KMS-11 (cell line): ENCODE measurements at regions not wholly inside any gene's neighbourhood (a gene's known extent, or its start where the extent isn't known, plus 50 kb on each side); places are given as distances from the start of the nearest gene placed in this dataset.

Experiments
- H2AFZ ChIP-seq: fragments of 200-600 bp; sonication (generic); 2 replicates; pipeline ENCODE4 v1.6.1; 2016; ENCODE audit warnings: antibody characterized with exemption, mixed run types, low read depth
- H3K27ac ChIP-seq: fragments of 200-600 bp; sonication (generic); 2 replicates; pipeline ENCODE4 v1.6.1; 2016; ENCODE audit warnings: mild to moderate bottlenecking, mixed run types
- H3K27me3 ChIP-seq: fragments of 200-600 bp; sonication (generic); 2 replicates; pipeline ENCODE4 v1.6.1; 2017; ENCODE audit warnings: mild to moderate bottlenecking, low read depth, mixed run types, moderate library complexity; ENCODE audit not compliant: insufficient read depth
- H3K36me3 ChIP-seq: fragments of 200-600 bp; sonication (generic); 2 replicates; pipeline ENCODE4 v1.6.1; 2017; ENCODE audit warnings: mild to moderate bottlenecking, mixed run types; ENCODE audit not compliant: insufficient read depth
- H3K4me1 ChIP-seq: fragments of 200-600 bp; sonication (generic); 2 replicates; pipeline ENCODE4 v1.6.1; 2016; ENCODE audit warnings: mild to moderate bottlenecking, low read depth, mixed run types; ENCODE audit not compliant: poor library complexity, severe bottlenecking
- H3K4me2 ChIP-seq: fragments of 200-600 bp; sonication (generic); 2 replicates; pipeline ENCODE4 v1.7.0; 2016; ENCODE audit warnings: mild to moderate bottlenecking, mixed run types
- H3K4me3 ChIP-seq: fragments of 200-600 bp; sonication (generic); IDR thresholded peaks from 2 replicates; pipeline ENCODE4 v1.6.1; 2017; ENCODE audit warnings: low read depth, low read length, mixed read lengths; ENCODE audit not compliant: insufficient read depth
- H3K79me2 ChIP-seq: fragments of 200-600 bp; sonication (generic); 2 replicates; pipeline ENCODE4 v1.6.1; 2016; ENCODE audit warnings: low read depth, mixed run types; ENCODE audit not compliant: insufficient read depth
- H3K9ac ChIP-seq: fragments of 200-600 bp; sonication (generic); 2 replicates; pipeline ENCODE4 v1.6.1; 2016; ENCODE audit warnings: mild to moderate bottlenecking, mixed run types
- H4K20me1 ChIP-seq: fragments of 200-600 bp; sonication (generic); 2 replicates; pipeline ENCODE4 v1.6.1; 2016; ENCODE audit warnings: mild to moderate bottlenecking, mixed run types; ENCODE audit not compliant: insufficient read depth
- TF ChIP-seq, protein P1 (sequence below): fragments of 200-600 bp; sonication (generic); conservative IDR thresholded peaks from 2 replicates; pipeline ENCODE4 v1.6.1; 2017; ENCODE audit warnings: low read depth, mild to moderate bottlenecking, antibody characterized with exemption, low read length, moderate library complexity, mixed read lengths

DNA sequence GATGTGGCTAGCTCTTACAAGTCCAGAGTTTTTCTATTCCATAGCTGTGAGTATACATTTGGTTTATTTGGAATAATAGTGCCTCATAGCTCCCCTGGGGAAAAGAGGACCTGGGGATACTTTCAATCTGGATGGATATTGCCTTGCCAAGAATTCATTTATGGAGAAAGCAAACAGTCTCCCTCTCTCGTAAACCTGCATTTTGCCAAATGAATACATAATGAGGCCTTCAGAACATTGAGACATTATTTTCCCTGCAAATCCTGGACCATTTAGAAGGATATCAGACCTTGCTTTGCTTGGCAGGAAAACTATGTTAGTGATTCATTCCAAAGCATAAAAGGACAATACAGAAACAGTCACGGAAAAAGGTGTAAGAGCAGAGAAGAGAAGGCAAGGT lies 569.6 kb upstream of the BRINP1 start:
- H3K9ac ChIP-seq, result no peak overlapping the region
- no peak overlapping the region for H3K4me2 ChIP-seq
- no peaks in the 10 kb centered on the region for H3K4me1 ChIP-seq
- H2AFZ ChIP-seq, result no peak overlapping the region
- no peaks in the 10 kb centered on the region for H3K36me3 ChIP-seq
- H3K27ac ChIP-seq, result no peak overlapping the region
- H3K4me3 ChIP-seq, result no peak overlapping the region
- no peaks in the 10 kb centered on the region for H4K20me1 ChIP-seq
- no peaks in the 10 kb centered on the region for H3K79me2 ChIP-seq
- TF ChIP-seq, protein P1, sequence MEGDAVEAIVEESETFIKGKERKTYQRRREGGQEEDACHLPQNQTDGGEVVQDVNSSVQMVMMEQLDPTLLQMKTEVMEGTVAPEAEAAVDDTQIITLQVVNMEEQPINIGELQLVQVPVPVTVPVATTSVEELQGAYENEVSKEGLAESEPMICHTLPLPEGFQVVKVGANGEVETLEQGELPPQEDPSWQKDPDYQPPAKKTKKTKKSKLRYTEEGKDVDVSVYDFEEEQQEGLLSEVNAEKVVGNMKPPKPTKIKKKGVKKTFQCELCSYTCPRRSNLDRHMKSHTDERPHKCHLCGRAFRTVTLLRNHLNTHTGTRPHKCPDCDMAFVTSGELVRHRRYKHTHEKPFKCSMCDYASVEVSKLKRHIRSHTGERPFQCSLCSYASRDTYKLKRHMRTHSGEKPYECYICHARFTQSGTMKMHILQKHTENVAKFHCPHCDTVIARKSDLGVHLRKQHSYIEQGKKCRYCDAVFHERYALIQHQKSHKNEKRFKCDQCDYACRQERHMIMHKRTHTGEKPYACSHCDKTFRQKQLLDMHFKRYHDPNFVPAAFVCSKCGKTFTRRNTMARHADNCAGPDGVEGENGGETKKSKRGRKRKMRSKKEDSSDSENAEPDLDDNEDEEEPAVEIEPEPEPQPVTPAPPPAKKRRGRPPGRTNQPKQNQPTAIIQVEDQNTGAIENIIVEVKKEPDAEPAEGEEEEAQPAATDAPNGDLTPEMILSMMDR, result no peak
- no peaks in the 10 kb centered on the region for H3K27me3 ChIP-seq

- TF ChIP-seq, protein P1, result no peak
- no peak overlapping the region for H3K4me3 ChIP-seq
- H3K4me1 ChIP-seq, result no peaks in the 10 kb centered on the region
- no peaks in the 10 kb centered on the region for H3K36me3 ChIP-seq
- H3K4me2 ChIP-seq, result no peak overlapping the region
- no peaks in the 10 kb centered on the region for H3K79me2 ChIP-seq
- H4K20me1 ChIP-seq, result no peaks in the 10 kb centered on the region
- H3K27me3 ChIP-seq, result no peaks in the 10 kb centered on the region
- H3K9ac ChIP-seq, result no peak overlapping the region
- no peak overlapping the region for H3K27ac ChIP-seq
- H2AFZ ChIP-seq, result no peak overlapping the region
Measured at GRCh38 chr9:119934497-119934896, 565.3 kb upstream of the BRINP1 start.

DNA sequence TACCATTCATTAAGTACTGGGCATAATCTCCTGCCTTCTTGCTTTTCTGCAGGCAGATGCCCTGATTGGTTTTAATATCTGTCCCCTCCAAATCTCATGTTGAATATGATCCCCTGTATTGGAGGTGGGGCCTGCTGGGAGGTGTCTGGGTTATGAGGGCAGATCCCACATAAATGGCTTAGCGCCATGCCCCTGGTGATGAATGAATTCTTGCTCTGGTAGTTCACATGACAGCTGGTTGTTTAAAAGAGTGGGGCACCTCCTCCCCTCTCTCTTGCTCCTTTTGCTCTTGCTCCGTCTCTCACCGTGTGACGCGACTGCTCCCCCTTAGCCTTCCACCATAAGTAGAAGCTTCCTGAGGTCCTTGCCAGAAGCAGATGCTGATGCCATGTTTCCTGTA lies 564.0 kb upstream of the BRINP1 start:
- H3K4me1 ChIP-seq, result no peaks in the 10 kb centered on the region

GRCh38 chr9:119924736-119925135 lies 555.5 kb upstream of the BRINP1 start:
- Histone ChIP-seq H3K4me2 (no peak overlapping the region), H3K27ac (no peak overlapping the region), H3K4me3 (no peak overlapping the region), H3K27me3 (no peaks in the 10 kb centered on the region), H3K4me1 (no peaks in the 10 kb centered on the region), H3K79me2 (no peaks in the 10 kb centered on the region), H2AFZ (no peak overlapping the region), H4K20me1 (no peaks in the 10 kb centered on the region), H3K36me3 (no peaks in the 10 kb centered on the region), H3K9ac (no peak overlapping the region)
- TF ChIP-seq, protein P1, result no peak

More for the DNA sequence above, 564.0 kb upstream of the BRINP1 start:
- TF ChIP-seq, protein P1, result no peak
- H2AFZ ChIP-seq, result no peak overlapping the region
- no peak overlapping the region for H3K9ac ChIP-seq
- H4K20me1 ChIP-seq, result no peaks in the 10 kb centered on the region
- no peak overlapping the region for H3K4me3 ChIP-seq
- no peaks in the 10 kb centered on the region for H3K27me3 ChIP-seq
- H3K4me2 ChIP-seq, result no peak overlapping the region
- no peak overlapping the region for H3K27ac ChIP-seq
- no peaks in the 10 kb centered on the region for H3K36me3 ChIP-seq
- no peaks in the 10 kb centered on the region for H3K79me2 ChIP-seq
